ENCODE measurements at regions not wholly inside any gene's neighbourhood (a gene's known extent, or its start where the extent isn't known, plus 50 kb on each side); places are given as distances from the start of the nearest gene placed in this dataset.

- TF ChIP-seq CTCF (IDR thresholded peaks at IDR 0.05; ENCODE audit: poor library complexity, severe bottlenecking) (no peak), POLR2AphosphoS5 (IDR thresholded peaks at IDR 0.05) (no peak)
Observed at GRCh38 chr20:11000416-11000815, 326.6 kb upstream of the JAG1 start.

Data from neural cell (in vitro differentiated cells).